H9 (cell line): ENCODE measurements at regions not wholly inside any gene's neighbourhood (a gene's known extent, or its start where the extent isn't known, plus 50 kb on each side); places are given as distances from the start of the nearest gene placed in this dataset.
A peak's percentile ranks its signal among the peaks of the same experiment; 100 is the strongest.

Source experiments
- DNase-seq: peaks from one replicate; pipeline ENCODE4 v3.0.0-alpha.2; 2017
- H2AFZ ChIP-seq: one replicate; pipeline ENCODE4 v1.6.1; 2013; ENCODE audit warnings: mild to moderate bottlenecking, low read length, control low read depth, moderate library complexity
- H2AK5ac ChIP-seq: 2 replicates; pipeline ENCODE4 v1.6.1; 2013; ENCODE audit warnings: low read length, control low read depth, mixed read lengths; ENCODE audit not compliant: insufficient read length
- H2BK120ac ChIP-seq: one replicate; pipeline ENCODE4 v1.6.1; 2013; ENCODE audit warnings: low read depth, mild to moderate bottlenecking, low read length, control low read depth, inconsistent platforms; ENCODE audit not compliant: poor library complexity, severe bottlenecking
- H2BK12ac ChIP-seq: 2 replicates; pipeline ENCODE4 v1.6.1; 2013; ENCODE audit warnings: low read length, control low read depth, mixed read lengths, low read depth; ENCODE audit not compliant: insufficient read length
- H2BK15ac ChIP-seq: 2 replicates; pipeline ENCODE4 v1.6.1; 2013; ENCODE audit warnings: low read depth, low read length, control low read depth
- H2BK20ac ChIP-seq: one replicate; pipeline ENCODE4 v1.6.1; 2013; ENCODE audit warnings: low read depth, mild to moderate bottlenecking, low read length, control low read depth, inconsistent platforms; ENCODE audit not compliant: poor library complexity, severe bottlenecking
- H2BK5ac ChIP-seq: 2 replicates; pipeline ENCODE4 v1.6.1; 2013; ENCODE audit warnings: low read length, control low read depth, mixed read lengths; ENCODE audit not compliant: insufficient read length
- H3K14ac ChIP-seq: 2 replicates; pipeline ENCODE4 v1.6.1; 2013; ENCODE audit warnings: low read length, control low read depth; ENCODE audit not compliant: insufficient read depth
- H3K18ac ChIP-seq: 2 replicates; pipeline ENCODE4 v1.6.1; 2013; ENCODE audit warnings: low read depth, mild to moderate bottlenecking, mixed read lengths, low read length, control low read depth; ENCODE audit not compliant: insufficient read length
- H3K23ac ChIP-seq: 2 replicates; pipeline ENCODE4 v1.6.1; 2013; ENCODE audit warnings: low read length, control low read depth, mixed read lengths, low read depth; ENCODE audit not compliant: insufficient read length
- H3K23me2 ChIP-seq: 2 replicates; pipeline ENCODE4 v1.6.1; 2013; ENCODE audit warnings: low read depth, mild to moderate bottlenecking, mixed read lengths, low read length, control low read depth; ENCODE audit not compliant: insufficient read length, poor library complexity, severe bottlenecking
- H3K27ac ChIP-seq: 2 replicates; pipeline ENCODE4 v1.5.1; 2013; ENCODE audit warnings: low read length, control low read depth, mixed read lengths, low read depth; ENCODE audit not compliant: insufficient read length
- H3K27me3 ChIP-seq: 2 replicates; pipeline ENCODE4 v1.6.1; 2013; ENCODE audit warnings: low read length, control low read depth, inconsistent platforms; ENCODE audit not compliant: insufficient read depth
- H3K4ac ChIP-seq: 2 replicates; pipeline ENCODE4 v1.6.1; 2013; ENCODE audit warnings: low read depth, mild to moderate bottlenecking, control low read depth, inconsistent platforms, low read length, moderate library complexity
- H3K4me1 ChIP-seq: 2 replicates; pipeline ENCODE4 v1.6.1; 2013; ENCODE audit warnings: low read length, control low read depth, inconsistent platforms; ENCODE audit not compliant: insufficient read depth
- H3K4me2 ChIP-seq: 2 replicates; pipeline ENCODE4 v1.6.1; 2013; ENCODE audit warnings: low read length, control low read depth, mixed read lengths; ENCODE audit not compliant: insufficient read length, insufficient read depth
- H3K56ac ChIP-seq: 2 replicates; pipeline ENCODE4 v1.6.1; 2013; ENCODE audit warnings: low read depth, mild to moderate bottlenecking, mixed read lengths, low read length, control low read depth; ENCODE audit not compliant: insufficient read length
- H3K79me1 ChIP-seq: 2 replicates; pipeline ENCODE4 v1.6.1; 2013; ENCODE audit warnings: low read depth, mild to moderate bottlenecking, moderate library complexity, low read length, control low read depth, inconsistent platforms; ENCODE audit not compliant: insufficient read depth, poor library complexity, severe bottlenecking
- H3K79me2 ChIP-seq: 2 replicates; pipeline ENCODE4 v1.6.1; 2013; ENCODE audit warnings: low read length, control low read depth, inconsistent platforms; ENCODE audit not compliant: insufficient read depth
- H3K9ac ChIP-seq: 2 replicates; pipeline ENCODE4 v1.6.1; 2013; ENCODE audit warnings: low read length, control low read depth, mixed read lengths; ENCODE audit not compliant: insufficient read length; ENCODE audit errors: extremely low read depth
- H3K9me3 ChIP-seq: one replicate; pipeline ENCODE4 v1.6.1; 2013; ENCODE audit warnings: low read depth, low read length, inconsistent platforms; ENCODE audit not compliant: control insufficient read depth
- H3T11ph ChIP-seq: one replicate; pipeline ENCODE4 v1.6.1; 2013; ENCODE audit warnings: mild to moderate bottlenecking, low read length, control low read depth, inconsistent platforms
- H4K20me1 ChIP-seq: one replicate; pipeline ENCODE4 v1.6.1; 2013; ENCODE audit not compliant: control insufficient read depth, insufficient read length, insufficient read depth
- H4K5ac ChIP-seq: 2 replicates; pipeline ENCODE4 v1.6.1; 2013; ENCODE audit warnings: low read depth, mild to moderate bottlenecking, mixed read lengths, low read length, control low read depth; ENCODE audit not compliant: insufficient read length
- H4K8ac ChIP-seq: replicated peaks from 2 replicates; pipeline ENCODE4 v1.6.1; 2013; ENCODE audit warnings: low read length, control low read depth, mixed read lengths, low read depth; ENCODE audit not compliant: insufficient read length
- H4K91ac ChIP-seq: 2 replicates; pipeline ENCODE4 v1.6.1; 2013; ENCODE audit warnings: low read depth, mild to moderate bottlenecking, moderate library complexity, mixed read lengths, low read length, control low read depth; ENCODE audit not compliant: insufficient read length
- H3K27ac Mint-ChIP-seq, 3 experiments: 2 replicates in 2 of 3; 3 replicates in 1 of 3; pipeline ENCODE4 v1.8.0; 2020 to 2021; ENCODE audit warnings: mixed read lengths in 3 of 3, mild to moderate bottlenecking in 1 of 3, moderate library complexity in 1 of 3
- H3K27me3 Mint-ChIP-seq: 2 replicates; pipeline ENCODE4 v1.8.0; 2021; ENCODE audit warnings: low read depth, mild to moderate bottlenecking, moderate library complexity, mixed read lengths
- H3K36me3 Mint-ChIP-seq, 3 experiments: 2 replicates in 2 of 3; 3 replicates in 1 of 3; pipeline ENCODE4 v1.8.0; 2020 to 2021; ENCODE audit warnings: low read depth in 3 of 3, mixed read lengths in 3 of 3; ENCODE audit not compliant: insufficient read depth in 1 of 3
- H3K4me1 Mint-ChIP-seq, 2 experiments: 2 replicates each; pipeline ENCODE4 v1.8.0; 2020; ENCODE audit warnings: mixed read lengths in 2 of 2
- H3K4me3 Mint-ChIP-seq, 2 experiments: 2 replicates in 1 of 2; 3 replicates in 1 of 2; pipeline ENCODE4 v1.8.0; 2020 to 2021; ENCODE audit warnings: mild to moderate bottlenecking in 2 of 2, mixed read lengths in 2 of 2, moderate library complexity in 1 of 2
- H3K9me3 Mint-ChIP-seq, 2 experiments: 2 replicates in 1 of 2; 3 replicates in 1 of 2; pipeline ENCODE4 v1.8.0; 2020; ENCODE audit warnings: mild to moderate bottlenecking in 2 of 2, mixed read lengths in 2 of 2, moderate library complexity in 1 of 2
- CTCF ChIP-seq: fragments of 200-600 bp; sonication (generic); conservative IDR thresholded peaks from 3 replicates; pipeline ENCODE4 v1.8.0; 2021; ENCODE audit warnings: antibody characterized with exemption, mild to moderate bottlenecking
- WGBS: extraction: QIAGEN DNeasy Blood & Tissue Kit; methylation state at CpG from one replicate; pipeline ENCODE4 v1.1.7; 2013; ENCODE audit warnings: missing lambda C conversion rate, low lambda C conversion rate, mixed read lengths; ENCODE audit not compliant: insufficient read length; ENCODE audit errors: extremely low coverage; 5-methylcytosine and 5-hydroxymethylcytosine counted together

- no peak overlapping the region for H2BK120ac ChIP-seq
- no peak overlapping the region for H2BK15ac ChIP-seq
- no peaks in the 10 kb centered on the region for H3K79me1 ChIP-seq
- H4K5ac ChIP-seq, result no peak overlapping the region
- H3K79me2 ChIP-seq, result no peaks in the 10 kb centered on the region
- H3K4me1 ChIP-seq, result peaks cover 5% of the 10 kb centered on the region; the same call in 1 of the 2 replicates
- no peak overlapping the region for H2AK5ac ChIP-seq
- no peak overlapping the region for H3K4me2 ChIP-seq
- H3K4me1 Mint-ChIP-seq, result peaks cover 37 to 49% of the 10 kb centered on the region in 2 experiments
- no peak overlapping the region for H3K9ac ChIP-seq
- no peaks in the 10 kb centered on the region for H3K9me3 ChIP-seq
- no peak overlapping the region for H4K91ac ChIP-seq
- H3K14ac ChIP-seq, result no peak overlapping the region
- no peak overlapping the region for H2BK12ac ChIP-seq
- H3K27ac Mint-ChIP-seq, result peak overlapping the region in 1 of 3 experiments; percentile 80; a peak in 2 of 7 replicates
- H2BK20ac ChIP-seq, result no peak overlapping the region
- no peak for DNase-seq
- no peaks in the 10 kb centered on the region for H3K23me2 ChIP-seq
- H3K27me3 ChIP-seq, result no peaks in the 10 kb centered on the region
- H2BK5ac ChIP-seq, result no peak overlapping the region
- no peak for TF ChIP-seq CTCF
- H3K4me3 Mint-ChIP-seq, result peak overlapping the region in 1 of 2 experiments; percentile 3; a peak in 2 of 5 replicates
- no peak overlapping the region for H3K56ac ChIP-seq
- no peak overlapping the region for H3T11ph ChIP-seq
- H4K20me1 ChIP-seq, result no peaks in the 10 kb centered on the region
- H3K27me3 Mint-ChIP-seq, result peaks cover 13% of the 10 kb centered on the region
- H4K8ac ChIP-seq, result no peak overlapping the region
- peaks cover 6 to 13% (median 6%) of the 10 kb centered on the region in 3 experiments; a peak in 5 of 7 replicates for H3K36me3 Mint-ChIP-seq
- peaks cover 8 to 10% of the 10 kb centered on the region in 2 experiments for H3K9me3 Mint-ChIP-seq
- no peak overlapping the region for H3K4ac ChIP-seq
- H3K18ac ChIP-seq, result no peak overlapping the region
- no peak overlapping the region for H2AFZ ChIP-seq
- H3K23ac ChIP-seq, result no peak overlapping the region
- no peak overlapping the region for H3K27ac ChIP-seq
- WGBS, result no CpG with 5 or more reads among the region's 2 CpGs
Measured at GRCh38 chr14:85178864-85179263, 351.1 kb upstream of the FLRT2 start.
